ENCODE measurements at regions not wholly inside any gene's neighbourhood (a gene's known extent, or its start where the extent isn't known, plus 50 kb on each side); places are given as distances from the start of the nearest gene placed in this dataset.
"Not testable (repeated sequence)": the region's sequence is repeated elsewhere in the genome, so short reads cannot be mapped to it uniquely, and the experiment has no call there.

DNA sequence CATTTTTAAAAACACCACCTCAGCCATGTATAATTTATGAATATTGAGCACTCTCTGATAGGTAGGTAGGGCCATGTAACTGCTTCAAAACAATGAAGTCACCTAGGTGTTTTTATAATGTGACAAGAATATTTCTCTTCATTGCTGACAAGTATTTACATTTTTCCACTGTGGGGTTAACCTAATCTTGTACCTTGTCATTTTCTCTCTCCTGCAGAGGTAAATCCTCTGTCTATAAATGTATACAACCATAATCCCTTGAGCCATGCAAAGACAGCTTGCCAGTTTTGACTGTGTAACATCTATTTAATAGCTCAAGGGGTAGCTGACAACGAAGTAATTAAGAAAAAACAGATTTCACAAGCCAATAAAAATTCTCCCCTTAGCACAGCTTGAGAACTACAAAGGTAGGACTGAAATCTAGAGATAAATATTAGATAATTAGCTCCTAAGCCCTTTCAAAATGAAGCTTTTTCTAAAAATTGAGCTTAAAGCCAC lies 137.6 kb upstream of the POGK start:
- no peak for DNase-seq

DNA sequence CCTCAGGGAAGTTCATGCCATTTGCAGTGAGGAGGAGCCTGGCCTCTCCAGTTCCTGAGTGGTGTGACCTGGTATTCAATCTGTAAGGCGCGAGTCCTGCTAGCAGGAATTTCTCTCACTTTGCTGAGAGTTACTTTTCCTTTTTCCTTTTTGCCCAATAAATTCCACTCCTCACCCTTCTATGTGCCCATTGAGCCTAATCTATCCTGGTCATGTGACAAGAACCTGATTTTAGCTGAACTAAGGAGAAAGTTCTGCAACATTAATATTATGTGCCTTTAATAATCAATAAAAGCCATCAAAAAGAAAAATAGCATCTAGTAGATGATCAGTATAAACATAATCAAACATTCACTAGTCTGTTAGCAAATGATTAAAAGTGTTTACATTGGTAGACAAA lies 136.1 kb upstream of the POGK start:
- DNase-seq, result no peak

DNA sequence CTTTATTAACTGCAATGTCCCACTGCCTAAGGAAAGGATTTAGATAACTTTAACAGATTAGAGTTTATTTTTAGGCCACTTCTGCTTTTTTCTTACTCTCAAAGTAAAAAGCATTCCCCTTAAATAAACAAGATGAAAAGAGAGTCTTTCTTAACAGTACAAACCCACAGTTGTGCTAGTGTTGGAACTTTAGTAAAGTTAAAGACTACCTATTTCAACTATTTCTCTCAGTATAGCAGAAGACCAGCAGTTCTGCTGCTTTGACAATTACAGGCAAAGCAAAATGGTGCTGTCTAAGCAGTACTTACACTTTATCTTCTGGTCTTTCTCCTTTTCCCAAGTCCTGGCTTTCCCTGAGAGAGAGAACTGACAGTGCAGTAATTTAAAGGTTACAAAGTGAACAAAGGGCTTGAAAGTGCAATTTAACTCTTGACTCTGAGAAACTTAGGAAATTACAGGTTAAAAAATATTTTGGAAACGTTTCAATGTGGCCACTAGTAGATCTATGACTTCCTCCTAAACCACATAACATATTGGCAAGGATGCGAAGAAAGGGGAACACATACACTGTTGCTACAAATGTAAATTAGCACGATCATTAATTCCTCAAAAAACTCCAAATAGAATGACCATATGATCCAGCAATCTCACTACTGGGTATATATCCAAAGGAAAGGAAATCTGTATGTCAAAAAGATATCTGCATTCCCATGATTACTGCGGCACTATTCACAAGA lies 135.4 kb upstream of the POGK start:
- DNase-seq, result no peak

DNA sequence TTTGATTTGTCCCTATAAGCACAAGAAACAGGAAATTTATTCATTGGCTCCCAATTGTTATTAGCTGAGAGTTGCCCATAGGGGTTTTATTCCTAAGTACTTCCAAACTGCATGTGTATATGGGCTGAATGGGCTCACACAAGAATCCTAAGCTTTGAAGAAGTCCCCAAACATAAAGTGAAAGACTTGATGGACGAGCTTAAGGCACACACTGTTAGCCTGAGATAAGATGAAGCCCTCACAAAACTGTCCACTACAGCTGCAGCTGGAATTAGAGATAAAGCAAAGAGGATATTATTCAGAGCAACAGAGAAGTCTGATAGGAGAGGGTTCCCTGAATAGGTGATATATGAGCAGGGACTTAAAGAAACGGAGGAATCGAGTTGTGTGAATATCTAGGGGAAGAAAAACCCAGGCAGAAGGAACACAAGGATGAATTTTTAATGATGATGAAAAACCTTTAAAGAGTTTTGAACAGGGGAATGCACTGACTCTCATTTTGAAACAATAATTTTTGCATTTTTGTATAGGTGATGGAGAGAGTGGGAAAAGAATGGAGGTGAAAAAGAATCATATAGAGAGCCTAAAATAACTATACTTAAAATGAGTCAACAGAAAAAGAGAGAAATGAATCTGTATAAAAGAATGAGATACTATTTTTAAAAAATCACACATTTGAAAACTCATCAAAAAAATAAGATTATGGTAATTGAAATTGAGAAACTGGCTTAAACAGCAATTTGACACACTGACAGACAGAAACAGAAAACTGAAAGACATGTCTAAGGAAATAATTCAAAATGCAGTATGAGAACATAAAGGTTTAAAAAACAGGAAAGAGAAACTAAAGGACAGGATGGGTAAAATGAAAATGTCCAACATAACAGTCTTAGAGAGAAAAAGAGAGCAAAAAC lies 133.6 kb upstream of the POGK start:
- no peak for DNase-seq

DNA sequence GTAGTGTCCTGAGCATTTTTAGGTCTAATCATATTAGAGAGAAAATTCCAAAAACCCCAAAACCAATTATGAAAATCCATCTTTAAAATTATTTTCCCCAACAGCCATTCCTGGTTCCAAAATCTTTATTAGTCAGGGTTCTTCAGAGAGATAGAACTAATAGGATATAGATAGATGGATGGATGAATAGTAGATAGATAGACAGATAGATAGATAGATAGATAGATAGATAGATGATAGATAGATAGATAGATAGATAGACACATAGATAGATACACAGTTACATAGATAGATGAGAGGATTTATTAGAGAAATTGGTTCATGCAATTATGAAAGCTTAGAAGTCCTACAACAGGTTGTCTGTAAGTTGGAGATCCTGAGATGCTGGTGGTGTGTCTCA lies 122.7 kb upstream of the POGK start:
- no peak for DNase-seq

DNA sequence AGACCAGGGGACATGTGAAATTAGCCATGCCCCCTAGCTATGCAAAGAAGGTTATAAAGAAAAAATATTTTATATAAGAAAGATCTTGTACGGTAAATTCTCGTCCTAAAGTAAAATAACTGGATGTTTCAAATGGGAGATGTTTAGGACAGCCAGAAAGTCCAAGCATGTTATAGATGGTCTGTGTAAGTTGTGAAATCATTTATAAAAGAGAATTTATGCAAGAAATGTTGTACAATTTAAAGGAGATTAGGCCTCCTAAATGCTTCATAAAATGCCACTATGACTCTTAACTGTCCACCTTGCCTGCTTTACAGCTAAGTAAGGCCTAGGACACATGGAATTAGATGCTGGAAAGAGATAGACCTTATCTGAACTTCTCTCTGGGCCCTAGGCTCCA lies 118.1 kb upstream of the POGK start:
- no peak for DNase-seq

DNA sequence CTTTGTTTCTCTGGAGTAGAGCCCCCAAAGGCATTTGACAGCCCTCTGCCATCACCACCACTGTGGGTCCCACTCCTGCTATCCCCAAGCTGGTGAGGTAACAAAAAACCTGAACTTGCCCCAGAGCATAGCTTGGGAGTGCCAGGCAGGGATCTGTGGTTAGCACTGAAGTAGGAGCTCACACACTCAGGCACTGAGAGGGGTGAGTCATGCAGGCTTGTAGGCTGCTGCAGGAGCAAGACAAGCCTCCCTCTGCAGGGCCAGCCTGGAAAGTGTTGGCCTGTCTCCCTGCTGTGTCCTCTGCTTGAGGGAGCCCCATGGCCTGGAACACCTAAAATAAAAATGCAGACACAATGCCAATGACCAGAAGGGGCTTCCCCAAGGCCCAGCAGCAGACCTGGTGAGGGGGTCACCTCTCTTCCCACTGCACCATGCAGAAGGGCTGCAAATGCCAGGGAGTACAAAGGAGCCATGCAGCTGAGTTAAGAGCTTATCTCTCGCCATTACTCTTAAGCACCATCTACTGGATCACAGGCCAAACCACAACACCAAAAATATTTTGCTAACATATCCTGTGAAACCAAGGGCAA lies 108.9 kb upstream of the POGK start:
- no peak for DNase-seq

DNA sequence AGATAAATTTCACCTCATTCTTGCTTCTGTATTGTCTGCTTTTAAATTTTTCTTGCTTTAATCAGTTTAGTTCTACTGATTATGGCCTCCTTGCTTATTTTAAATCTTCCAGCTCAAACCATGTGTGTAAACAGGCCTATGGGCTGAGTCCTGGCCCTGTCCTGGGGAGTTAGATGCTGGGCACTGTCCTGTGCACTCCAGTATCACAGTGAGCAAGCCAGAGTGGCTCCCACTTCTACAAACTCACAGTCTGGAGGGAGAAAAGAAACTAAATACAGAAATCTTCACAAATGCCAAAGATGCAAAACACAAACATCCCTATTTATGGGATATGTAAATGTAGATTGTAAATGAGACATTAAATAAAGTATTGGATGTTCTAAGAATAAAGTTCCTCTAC lies 101.1 kb upstream of the POGK start:
- no peak for DNase-seq

DNA sequence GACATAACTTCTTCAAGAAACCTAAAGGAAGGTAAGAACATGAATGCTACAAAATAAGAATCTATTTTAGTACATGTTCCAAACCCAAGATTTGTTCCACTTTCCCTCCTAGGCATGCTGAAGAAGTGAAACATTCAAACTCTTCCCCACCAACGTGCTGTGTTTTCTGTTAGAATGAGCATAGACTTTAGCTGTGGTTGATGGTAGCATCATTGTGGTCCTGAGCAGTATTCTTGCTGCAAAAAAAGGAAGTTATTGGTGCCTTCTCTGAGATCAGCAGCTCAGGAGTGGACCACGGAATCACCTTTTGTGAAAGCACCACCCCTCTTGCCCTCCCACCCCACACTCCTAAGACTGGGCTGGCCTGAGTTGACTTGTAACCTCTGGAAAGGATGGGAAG lies 100.4 kb upstream of the POGK start:
- no peak for DNase-seq

DNA sequence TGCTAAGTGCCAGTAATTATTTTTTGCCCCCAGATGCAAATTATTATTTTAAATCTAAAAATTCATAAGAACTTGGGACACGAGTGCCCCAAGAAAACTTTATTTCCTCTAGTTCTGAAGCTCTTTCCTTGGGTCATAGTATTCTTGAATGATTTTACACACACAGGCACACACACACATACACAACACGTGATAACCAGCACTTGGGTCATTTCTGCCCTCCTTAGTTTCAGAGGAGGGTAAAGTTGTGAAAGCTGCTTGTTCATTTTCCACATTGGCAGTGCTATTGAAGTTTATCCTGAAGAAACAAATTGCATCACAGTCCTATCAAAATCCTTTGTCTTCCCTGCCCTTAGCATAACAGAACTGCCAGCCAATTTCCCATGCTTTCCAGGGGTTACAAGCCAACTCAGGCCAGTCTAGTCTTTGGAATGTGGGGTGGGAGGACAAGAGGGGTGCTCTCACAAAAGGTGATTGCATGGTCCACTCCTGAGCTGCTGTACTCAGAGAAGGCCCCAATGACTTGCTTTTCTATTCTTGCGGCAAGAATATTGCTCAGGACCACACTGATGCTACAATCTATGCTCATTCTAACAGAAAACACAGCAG lies 98.5 kb upstream of the POGK start:
- no peak for DNase-seq

DNA sequence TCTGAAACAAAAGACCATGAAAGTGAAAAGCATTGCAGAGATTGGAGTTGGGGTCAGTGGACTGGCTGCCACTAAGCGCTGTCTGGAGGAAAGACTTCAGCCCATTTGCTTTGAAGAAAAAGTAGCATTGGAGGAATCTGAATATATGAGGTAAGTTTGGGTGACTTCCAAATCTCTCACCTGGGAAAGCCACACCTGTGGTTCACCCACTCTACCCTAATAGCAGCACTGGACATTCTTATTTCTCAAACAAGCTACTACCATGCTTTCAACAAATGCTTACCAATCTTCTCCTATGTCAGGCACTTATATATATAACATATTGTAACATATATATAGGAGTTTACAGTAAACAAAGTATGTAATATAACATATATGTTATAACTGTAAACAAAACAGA lies 76.0 kb upstream of the POGK start:
- DNase-seq, result no peak

DNA sequence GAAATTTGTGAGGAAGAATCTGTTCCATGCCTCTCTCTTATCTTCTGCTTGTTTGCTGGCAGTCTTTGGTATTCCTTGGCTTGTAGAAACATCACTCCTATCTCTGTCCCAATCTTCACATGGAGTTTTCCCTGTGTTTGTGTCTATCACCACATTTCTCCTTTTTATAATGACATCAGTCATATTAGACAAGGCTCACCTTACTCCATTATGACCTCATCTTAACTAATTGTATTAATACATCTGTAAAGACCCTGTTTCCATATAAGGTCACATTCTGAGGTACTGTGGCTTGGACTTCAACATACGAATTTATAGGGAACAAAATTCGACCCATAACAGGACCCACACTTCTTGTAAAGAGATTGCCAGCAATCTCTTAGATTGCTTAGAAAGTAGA lies 72.3 kb upstream of the POGK start:
- no peak for DNase-seq

DNA sequence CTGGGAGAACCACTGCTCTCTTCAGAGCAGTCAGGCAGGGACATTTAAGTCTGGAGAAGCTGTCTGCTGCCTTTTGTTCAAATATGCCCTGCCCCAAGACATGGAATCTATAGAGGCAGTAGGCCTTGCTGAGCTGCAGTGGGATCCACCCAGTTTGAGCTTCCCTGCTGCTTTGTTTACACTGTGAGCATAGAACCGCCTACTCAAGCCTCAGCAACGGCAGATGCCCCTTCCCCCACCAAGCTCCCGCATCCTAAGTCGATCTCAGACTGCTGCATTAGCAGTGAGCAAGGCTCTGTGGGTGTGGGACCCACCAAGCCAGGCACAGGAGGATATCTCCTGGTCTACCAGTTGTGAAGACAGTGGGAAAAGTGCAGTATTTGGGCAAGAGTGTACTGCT lies 54.6 kb upstream of the POGK start:
- DNase-seq, result not testable (repeated sequence)

DNA sequence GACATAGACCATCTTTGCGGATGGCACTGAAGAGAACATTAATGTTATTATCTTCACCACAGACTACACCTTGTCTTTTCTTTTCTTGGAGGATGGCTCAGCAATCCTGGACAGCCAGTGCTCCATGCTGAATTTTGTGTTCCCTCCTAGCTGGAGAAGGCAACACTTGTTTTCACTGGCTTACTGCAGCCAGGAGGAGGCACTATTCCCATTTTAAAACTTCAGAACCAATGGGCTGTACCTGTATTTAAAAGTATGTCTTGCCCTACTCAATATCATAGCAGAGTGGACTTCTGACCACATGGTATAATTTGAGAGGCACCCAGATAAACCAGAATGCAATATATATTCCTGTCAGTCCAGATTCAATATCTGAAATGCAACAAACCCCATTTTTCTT lies 53.3 kb upstream of the POGK start:
- DNase-seq, result no peak

DNA sequence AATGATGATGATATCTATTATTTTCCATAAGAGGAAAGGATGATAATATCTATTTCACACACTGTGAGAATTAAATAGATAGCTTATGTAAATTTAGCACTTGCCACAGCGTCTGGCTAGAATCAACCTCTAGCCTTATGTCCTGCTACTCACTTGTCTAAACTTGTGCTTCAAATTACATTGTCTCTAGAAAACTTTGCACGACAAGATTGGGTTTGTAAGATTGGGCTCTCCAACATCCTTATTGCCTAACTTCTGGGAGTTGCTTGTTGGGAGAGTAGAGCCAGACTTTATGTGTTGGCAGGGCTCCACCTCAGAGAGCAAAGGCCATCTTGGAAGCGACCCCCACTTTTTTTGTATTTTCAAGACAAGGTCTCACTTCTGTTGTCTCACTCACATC lies 50.0 kb upstream of the POGK start:
- no peak for DNase-seq
